AG04449 (cell line): ENCODE measurements at regions not wholly inside any gene's neighbourhood (a gene's known extent, or its start where the extent isn't known, plus 50 kb on each side); places are given as distances from the start of the nearest gene placed in this dataset.

Experiments
- CTCF ChIA-PET: fragments of 350-600 bp; formaldehyde crosslinking; extraction: SDS; loops from one replicate; lab custom pipeline; 2021; ENCODE audit warnings: antibody characterized with exemption; lab: Yijun Ruan, JAX
- POLR2A ChIA-PET: fragments of 400-600, 350-600 bp; formaldehyde crosslinking; extraction: SDS; loops from one replicate; lab custom pipeline; 2020; ENCODE audit warnings: antibody characterized with exemption, inconsistent platforms; lab: Yijun Ruan, JAX
- DNase-seq: peaks from one replicate; pipeline ENCODE4 v3.0.0-alpha.2; 2010; ENCODE audit warnings: low read depth, low spot score
- H3K4me3 ChIP-seq: 2 replicates; pipeline ENCODE4 v1.5.1; 2011; ENCODE audit warnings: low read depth, mild to moderate bottlenecking, control low read depth, low read length
- CTCF ChIP-seq: IDR thresholded peaks from one replicate; pipeline ENCODE4 v1.5.1; 2011; ENCODE audit warnings: mild to moderate bottlenecking, moderate library complexity, low read length, control low read depth, inconsistent platforms; ENCODE audit not compliant: insufficient read depth; ENCODE audit errors: missing control alignments

DNA sequence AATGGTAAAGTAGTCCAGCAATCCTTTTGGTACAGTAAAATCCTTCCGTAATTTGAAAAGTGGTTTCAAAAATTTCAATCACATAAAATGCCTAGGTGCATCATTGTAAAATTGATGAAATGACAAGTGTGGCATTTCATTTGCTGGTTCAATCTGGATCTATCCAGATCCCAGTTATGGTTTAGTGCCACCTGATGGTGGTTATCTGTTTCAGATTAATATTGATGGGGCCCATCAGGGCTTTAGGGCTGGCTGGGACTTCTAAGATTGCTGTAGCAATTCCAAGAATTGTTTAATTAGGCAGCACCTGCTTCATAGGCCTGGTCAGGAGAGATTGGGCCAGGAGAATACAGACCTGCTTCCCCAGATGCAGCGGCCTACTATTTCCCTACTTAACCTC, 55.5 kb upstream of the PIK3C3 start:
- ChIA-PET CTCF (interaction anchor here (1.0 to 1.2 kb wide), 4 partner anchors 10 to 137 kb away, joined by 3 to 7 read pairs (median 4); no protein-coding TSS in a partner anchor), POLR2A (no interaction called here)
- no peak for DNase-seq
- H3K4me3 ChIP-seq = no peak overlapping the region
- no peak for TF ChIP-seq CTCF

GRCh38 chr18:41893432-41893831, 61.6 kb upstream of the PIK3C3 start:
- H3K4me3 ChIP-seq = no peak overlapping the region
- ChIA-PET POLR2A (no interaction called here), CTCF (no interaction called here)
- DNase-seq = no peak
- no peak for TF ChIP-seq CTCF

GRCh38 chr18:41887100-41887499, 67.9 kb upstream of the PIK3C3 start:
- ChIA-PET POLR2A (no interaction called here), CTCF (no interaction called here)
- no peak for DNase-seq
- TF ChIP-seq CTCF = no peak
- H3K4me3 ChIP-seq = no peak overlapping the region

- POLR2A ChIA-PET = no interaction called here
- no peak for TF ChIP-seq CTCF
- no peak for DNase-seq
- CTCF ChIA-PET = no interaction called here
- no peak overlapping the region for H3K4me3 ChIP-seq
These were observed 68.8 kb upstream of the PIK3C3 start for GRCh38 chr18:41886126-41886807.

DNA sequence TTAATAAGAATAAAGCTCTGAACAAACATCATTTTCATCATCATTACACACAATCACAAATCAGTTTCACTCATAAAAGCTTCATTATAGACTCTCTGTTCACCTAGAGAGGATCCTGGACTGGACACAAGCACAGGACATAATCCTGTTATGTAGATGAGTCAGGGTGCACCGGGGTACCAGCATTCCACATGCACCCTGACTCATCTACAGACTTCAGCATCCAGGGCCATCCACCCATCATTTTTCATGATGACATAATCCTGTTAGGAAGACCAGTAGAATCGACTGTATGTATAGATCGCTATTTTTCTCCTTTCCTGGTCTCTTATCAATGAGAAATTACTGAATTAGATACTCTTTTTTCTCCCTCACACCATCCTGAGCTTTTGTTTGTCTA, 73.7 kb upstream of the PIK3C3 start:
- ChIA-PET CTCF (no interaction called here), POLR2A (no interaction called here)
- no peak for DNase-seq
- no peak overlapping the region for H3K4me3 ChIP-seq
- TF ChIP-seq CTCF = no peak

- ChIA-PET POLR2A (no interaction called here), CTCF (no interaction called here)
- H3K4me3 ChIP-seq = no peak overlapping the region
- no peak for TF ChIP-seq CTCF
- no peak for DNase-seq
These were observed 75.8 kb upstream of the PIK3C3 start for GRCh38 chr18:41879256-41879655.
